Epithelial cell of esophagus (primary cell): ENCODE measurements at regions not wholly inside any gene's neighbourhood (a gene's known extent, or its start where the extent isn't known, plus 50 kb on each side); places are given as distances from the start of the nearest gene placed in this dataset.

ENCODE experiments used
- DNase-seq: peaks from one replicate; pipeline ENCODE4 v3.0.0; 2010; ENCODE audit warnings: low read depth
- H3K4me3 ChIP-seq: 2 replicates; pipeline ENCODE4 v1.5.1; 2011; ENCODE audit warnings: mild to moderate bottlenecking, low read length, control low read depth
- CTCF ChIP-seq: IDR thresholded peaks from 2 replicates; pipeline ENCODE4 v1.5.1; 2011; ENCODE audit warnings: low read depth, mild to moderate bottlenecking, low read length, control low read depth, inconsistent platforms; ENCODE audit not compliant: insufficient read depth; ENCODE audit errors: missing control alignments

GRCh38 chr6:134840086-134840867 lies 109.6 kb downstream of the ALDH8A1 start:
- no peak overlapping the region for H3K4me3 ChIP-seq
- DNase-seq = no peak
- TF ChIP-seq CTCF = no peak

GRCh38 chr6:134835993-134836392 lies 113.9 kb downstream of the ALDH8A1 start:
- no peak for DNase-seq
- no peak for TF ChIP-seq CTCF
- H3K4me3 ChIP-seq = no peak overlapping the region

GRCh38 chr6:134830940-134831339 lies 119.0 kb downstream of the ALDH8A1 start:
- no peak for DNase-seq
- H3K4me3 ChIP-seq = no peak overlapping the region
- TF ChIP-seq CTCF = no peak

- DNase-seq = no peak
- H3K4me3 ChIP-seq = no peak overlapping the region
- TF ChIP-seq CTCF = no peak
Observed at GRCh38 chr6:134830194-134830593, 119.7 kb downstream of the ALDH8A1 start.

- no peak for TF ChIP-seq CTCF
- no peak for DNase-seq
- H3K4me3 ChIP-seq = no peak overlapping the region
Observed at GRCh38 chr6:134828641-134829040, 121.3 kb downstream of the ALDH8A1 start.

GRCh38 chr6:134826889-134827737 lies 122.8 kb downstream of the ALDH8A1 start:
- TF ChIP-seq CTCF = peak; percentile 39
- DNase-seq = peak; percentile 74
- H3K4me3 ChIP-seq = no peak overlapping the region
